ES-I3 (cell line): ENCODE measurements at regions not wholly inside any gene's neighbourhood (a gene's known extent, or its start where the extent isn't known, plus 50 kb on each side); places are given as distances from the start of the nearest gene placed in this dataset.

Experiments used
- H3K36me3 ChIP-seq: 2 replicates; pipeline ENCODE4 v1.6.1; 2013; ENCODE audit warnings: mild to moderate bottlenecking, low read length, control low read depth, moderate library complexity; ENCODE audit not compliant: insufficient read depth
- H3K4me1 ChIP-seq: 2 replicates; pipeline ENCODE4 v1.6.1; 2013; ENCODE audit warnings: mild to moderate bottlenecking, control low read depth, low read length; ENCODE audit not compliant: insufficient read depth
- H3K9ac ChIP-seq: 2 replicates; pipeline ENCODE4 v1.6.1; 2013; ENCODE audit warnings: low read depth, mild to moderate bottlenecking, low read length, moderate library complexity
- H3K9me3 ChIP-seq: 2 replicates; pipeline ENCODE4 v1.6.1; 2013; ENCODE audit warnings: mild to moderate bottlenecking, low read length, moderate library complexity; ENCODE audit not compliant: control insufficient read depth, insufficient read depth

- Histone ChIP-seq H3K4me1 (no peaks in the 10 kb centered on the region), H3K36me3 (no peaks in the 10 kb centered on the region), H3K9ac (no peak overlapping the region), H3K9me3 (peaks cover 6% of the 10 kb centered on the region)
These were observed 80.7 kb upstream of the PALS2 start for GRCh38 chr7:24492576-24492975.

DNA sequence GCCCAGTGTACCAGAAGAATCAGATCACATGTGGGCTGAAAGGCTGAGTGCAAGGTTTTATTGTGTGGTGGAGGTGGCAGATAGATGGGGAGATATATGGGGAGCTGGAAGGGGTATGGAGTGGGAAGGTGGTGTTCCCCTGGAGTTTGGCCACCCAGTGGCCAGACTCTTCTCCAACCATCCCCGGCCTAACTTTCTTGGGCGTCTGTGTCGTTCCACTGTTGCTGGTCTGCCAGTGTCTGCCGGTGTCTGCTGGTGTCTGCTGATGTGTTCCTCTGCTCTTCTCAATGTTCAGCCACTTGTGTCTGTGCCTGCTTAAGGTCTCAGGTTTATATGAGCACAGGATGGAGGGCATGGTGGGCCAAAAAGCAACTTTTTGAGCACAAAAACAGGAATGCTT is 78.4 kb upstream of the PALS2 start:
- Histone ChIP-seq H3K4me1 (no peaks in the 10 kb centered on the region), H3K36me3 (no peaks in the 10 kb centered on the region), H3K9ac (no peak overlapping the region), H3K9me3 (peaks cover 6% of the 10 kb centered on the region)

DNA sequence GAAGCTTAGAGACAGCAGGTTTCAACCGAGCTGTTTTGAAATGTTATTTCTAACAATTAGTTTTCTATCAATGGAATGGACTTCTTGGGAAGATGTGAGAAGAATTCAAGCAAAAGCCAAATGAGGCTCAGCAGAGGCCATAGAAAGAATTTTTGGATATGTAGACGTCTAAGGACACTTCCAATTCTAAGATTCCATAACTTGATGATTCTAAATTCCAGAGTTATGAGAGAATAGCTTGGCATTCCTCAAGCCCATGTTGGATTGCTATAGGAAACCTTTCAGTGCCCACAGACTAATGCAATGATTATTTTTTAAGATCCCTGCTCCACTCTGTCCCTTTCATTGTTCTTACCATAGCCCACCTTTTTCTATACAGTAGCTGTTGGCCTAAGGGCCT is 77.2 kb upstream of the PALS2 start:
- Histone ChIP-seq H3K36me3 (no peaks in the 10 kb centered on the region), H3K9me3 (peaks cover 6% of the 10 kb centered on the region), H3K4me1 (peaks cover 7% of the 10 kb centered on the region), H3K9ac (no peak overlapping the region)

GRCh38 chr7:24498439-24498838 is 74.8 kb upstream of the PALS2 start:
- Histone ChIP-seq H3K9me3 (peaks cover 6% of the 10 kb centered on the region), H3K36me3 (no peaks in the 10 kb centered on the region), H3K4me1 (peaks cover 11% of the 10 kb centered on the region), H3K9ac (no peak overlapping the region)

DNA sequence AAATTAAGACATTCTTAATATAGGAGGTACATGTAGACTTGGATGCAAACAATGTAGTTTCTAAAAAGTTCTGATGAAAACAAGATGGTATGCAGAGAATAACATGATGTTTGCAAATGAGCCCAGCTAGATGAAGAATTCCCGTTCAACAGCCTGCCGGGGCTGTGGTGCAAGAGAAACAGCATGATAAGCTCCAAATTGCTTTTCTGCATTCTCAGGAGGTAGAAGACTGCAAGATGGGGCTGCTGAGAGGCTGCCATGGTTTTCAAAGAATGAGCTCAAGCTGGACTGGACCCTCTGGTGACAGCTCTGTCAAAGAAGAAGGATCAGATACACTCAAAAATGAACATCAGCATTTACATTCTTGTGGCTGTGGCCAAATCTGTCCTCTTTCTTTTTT is 73.4 kb upstream of the PALS2 start:
- peaks cover 2% of the 10 kb centered on the region; the same call in 1 of the 2 replicates for H3K9me3 ChIP-seq
- H3K4me1 ChIP-seq, result peaks cover 12% of the 10 kb centered on the region
- no peak overlapping the region for H3K9ac ChIP-seq
- no peaks in the 10 kb centered on the region for H3K36me3 ChIP-seq

DNA sequence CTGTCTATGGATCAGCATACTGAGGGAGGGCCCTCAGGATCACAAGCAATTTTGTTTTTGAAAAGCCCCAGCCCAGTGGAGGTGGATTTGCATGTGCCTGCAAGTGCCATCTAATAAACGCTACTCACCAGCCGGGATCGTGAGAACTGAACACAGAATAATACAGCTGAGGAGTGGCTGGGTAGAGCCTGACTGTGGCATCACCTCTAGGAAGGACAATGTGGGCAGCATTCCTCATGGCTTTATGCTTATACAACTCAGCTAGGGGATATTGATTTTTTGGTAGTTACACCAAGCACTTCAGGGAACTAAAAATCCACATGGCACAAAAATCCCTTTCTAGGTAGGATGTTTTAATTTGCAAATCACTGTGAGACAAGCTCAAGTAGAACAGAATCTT is 72.7 kb upstream of the PALS2 start:
- Histone ChIP-seq H3K9me3 (no peaks in the 10 kb centered on the region), H3K9ac (no peak overlapping the region), H3K4me1 (peaks cover 12% of the 10 kb centered on the region), H3K36me3 (no peaks in the 10 kb centered on the region)

DNA sequence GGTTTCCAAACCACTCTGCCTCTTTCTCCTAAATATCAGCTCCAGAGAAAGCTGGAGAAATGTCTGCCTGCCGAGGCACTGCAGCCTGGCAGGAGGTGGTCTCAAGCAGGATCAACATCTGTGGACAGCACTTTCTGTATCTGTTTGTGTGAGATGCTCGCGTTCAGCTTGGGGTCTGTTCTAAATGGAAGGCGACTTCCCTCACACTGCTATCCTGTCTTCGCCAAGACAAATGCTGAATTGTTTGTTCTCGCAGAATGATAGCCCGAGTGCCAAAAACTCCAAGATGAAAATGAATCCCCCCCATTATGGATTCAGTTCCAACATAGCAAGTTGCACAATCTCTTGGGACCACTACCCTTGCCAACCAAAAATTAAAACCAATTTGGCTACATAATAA is 72.2 kb upstream of the PALS2 start:
- Histone ChIP-seq H3K4me1 (peaks cover 12% of the 10 kb centered on the region), H3K9ac (no peak overlapping the region), H3K36me3 (no peaks in the 10 kb centered on the region), H3K9me3 (no peaks in the 10 kb centered on the region)

DNA sequence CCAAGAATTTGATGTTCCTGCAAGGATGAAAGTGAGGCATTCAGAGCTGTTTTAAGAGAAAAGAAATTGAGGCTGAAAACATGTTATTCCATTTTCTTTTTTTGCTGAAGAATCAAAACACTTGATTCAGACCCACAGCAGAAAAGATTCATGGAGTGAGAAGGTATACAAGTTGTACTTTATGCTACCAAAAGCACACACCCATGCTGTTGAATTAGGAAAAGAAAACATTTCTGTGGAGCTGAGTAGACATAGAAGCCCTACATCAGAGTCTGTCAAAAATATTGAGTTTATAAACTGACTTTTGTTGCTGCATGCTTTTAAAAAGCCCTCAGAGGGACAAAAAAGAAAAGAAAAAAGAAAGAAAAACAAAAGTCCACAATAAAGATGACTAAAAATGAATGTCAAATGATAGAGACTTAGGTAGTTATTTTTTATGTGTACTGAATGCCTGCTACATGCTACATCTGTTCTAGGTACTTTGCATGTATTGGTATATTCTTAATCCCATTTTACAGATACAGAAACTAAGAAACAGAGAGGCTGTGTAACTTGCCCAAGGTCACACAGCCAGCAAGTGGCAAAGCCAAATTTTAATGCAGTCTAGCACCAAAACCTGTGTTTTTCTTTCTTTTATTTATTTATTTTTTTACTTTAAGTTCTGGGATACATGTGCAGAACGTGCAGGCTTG is 71.7 kb upstream of the PALS2 start:
- Histone ChIP-seq H3K9ac (no peak overlapping the region), H3K36me3 (no peaks in the 10 kb centered on the region), H3K9me3 (no peaks in the 10 kb centered on the region), H3K4me1 (peaks cover 12% of the 10 kb centered on the region)

GRCh38 chr7:24502135-24502488 is 71.1 kb upstream of the PALS2 start:
- H3K9me3 ChIP-seq, result no peaks in the 10 kb centered on the region
- H3K9ac ChIP-seq, result no peak overlapping the region
- peaks cover 12% of the 10 kb centered on the region for H3K4me1 ChIP-seq
- H3K36me3 ChIP-seq, result no peaks in the 10 kb centered on the region

DNA sequence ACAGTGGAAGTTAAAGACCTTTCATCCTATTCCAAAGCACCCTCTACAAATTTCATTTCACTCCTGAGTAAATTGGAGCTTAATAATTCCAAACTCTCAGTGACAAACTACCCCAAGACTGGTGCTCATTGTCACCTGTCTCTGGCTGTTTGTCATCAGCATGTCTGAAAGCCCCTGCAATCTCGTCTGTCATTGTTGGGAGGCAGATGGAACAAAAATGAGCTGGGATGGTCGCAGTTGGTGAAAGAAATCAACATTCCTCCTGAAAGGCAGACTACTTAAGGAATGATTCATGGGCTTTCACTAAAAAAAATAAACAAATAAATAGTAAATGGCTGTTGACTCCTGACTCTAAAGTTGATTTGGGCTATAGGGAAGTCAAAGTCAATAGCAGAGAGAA is 69.7 kb upstream of the PALS2 start:
- H3K9ac ChIP-seq, result no peak overlapping the region
- H3K36me3 ChIP-seq, result no peaks in the 10 kb centered on the region
- no peaks in the 10 kb centered on the region for H3K9me3 ChIP-seq
- H3K4me1 ChIP-seq, result peaks cover 12% of the 10 kb centered on the region

GRCh38 chr7:24504040-24504439 is 69.2 kb upstream of the PALS2 start:
- H3K36me3 ChIP-seq, result no peaks in the 10 kb centered on the region
- H3K4me1 ChIP-seq, result peaks cover 12% of the 10 kb centered on the region
- H3K9me3 ChIP-seq, result no peaks in the 10 kb centered on the region
- H3K9ac ChIP-seq, result no peak overlapping the region

DNA sequence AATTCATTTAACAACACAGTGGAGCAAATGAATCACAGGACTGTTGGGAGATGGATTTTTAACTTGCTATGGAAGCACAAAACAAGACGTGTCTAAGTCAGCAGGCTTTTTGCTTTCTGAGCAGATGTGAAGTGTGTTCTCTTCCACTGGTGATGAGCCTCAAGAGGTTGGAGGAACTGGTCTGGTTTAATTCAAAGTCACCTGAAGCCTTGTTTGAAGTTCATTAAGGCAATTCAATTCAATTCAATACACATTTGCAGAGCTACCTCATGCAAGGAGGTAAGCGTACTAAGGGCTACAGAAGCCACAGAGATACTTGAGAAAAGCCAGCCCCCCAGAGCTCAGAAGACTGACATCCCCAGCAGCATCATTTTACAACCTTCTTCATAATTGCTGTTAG is 68.4 kb upstream of the PALS2 start:
- Histone ChIP-seq H3K4me1 (peaks cover 12% of the 10 kb centered on the region), H3K9ac (no peak overlapping the region), H3K36me3 (no peaks in the 10 kb centered on the region), H3K9me3 (no peaks in the 10 kb centered on the region)

- Histone ChIP-seq H3K9ac (no peak overlapping the region), H3K9me3 (no peaks in the 10 kb centered on the region), H3K4me1 (peaks cover 6% of the 10 kb centered on the region), H3K36me3 (no peaks in the 10 kb centered on the region)
These were observed 67.3 kb upstream of the PALS2 start for GRCh38 chr7:24505968-24506367.

DNA sequence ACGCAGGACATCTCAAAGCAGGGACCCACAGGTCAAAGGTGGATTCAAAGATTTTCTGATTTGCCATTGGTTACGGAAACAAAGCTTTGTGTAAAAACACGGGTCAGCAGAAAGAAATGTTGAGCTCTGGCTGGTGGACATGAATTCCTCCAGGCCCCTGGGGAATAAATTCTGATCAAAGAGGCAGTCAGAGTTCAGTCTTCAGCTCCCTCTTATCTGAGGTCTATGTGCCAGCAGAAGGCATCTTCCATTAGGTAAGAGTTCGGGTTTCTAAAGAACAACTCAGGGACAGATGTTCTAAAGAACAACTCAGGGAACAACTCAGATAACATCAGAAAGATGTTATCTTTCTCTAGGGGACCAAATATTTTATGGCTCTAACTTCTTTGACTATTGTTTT is 64.9 kb upstream of the PALS2 start:
- H3K9ac ChIP-seq, result no peak overlapping the region
- no peaks in the 10 kb centered on the region for H3K9me3 ChIP-seq
- peaks cover 2% of the 10 kb centered on the region for H3K4me1 ChIP-seq

DNA sequence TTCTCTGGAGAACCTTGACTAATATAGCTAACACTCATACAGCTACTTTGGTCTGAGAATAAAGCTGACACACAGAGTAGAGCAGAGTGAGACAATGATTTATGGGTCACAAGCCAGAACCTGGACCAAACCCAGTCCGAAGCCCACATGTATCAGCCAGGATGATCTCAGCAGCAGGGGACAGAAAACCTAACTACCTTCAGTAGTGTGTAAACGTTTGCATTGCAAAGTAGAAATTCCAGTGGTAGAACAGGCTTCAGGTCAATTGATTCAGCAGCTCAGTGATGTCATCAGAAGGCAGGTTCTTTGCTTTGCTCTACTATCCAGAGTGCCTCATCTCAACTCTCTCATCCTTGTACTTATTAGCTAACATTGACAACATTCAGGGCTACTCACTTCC is 62.5 kb upstream of the PALS2 start:
- Histone ChIP-seq H3K9ac (no peak overlapping the region), H3K9me3 (no peaks in the 10 kb centered on the region; the same call in none of the 2 replicates), H3K4me1 (no peaks in the 10 kb centered on the region; the same call in 1 of the 2 replicates), H3K36me3 (no peaks in the 10 kb centered on the region)

More for the DNA sequence above, 64.9 kb upstream of the PALS2 start:
- no peaks in the 10 kb centered on the region for H3K36me3 ChIP-seq

GRCh38 chr7:24517166-24517565 is 56.1 kb upstream of the PALS2 start:
- Histone ChIP-seq H3K4me1 (peaks cover 10% of the 10 kb centered on the region), H3K9ac (no peak overlapping the region), H3K36me3 (no peaks in the 10 kb centered on the region), H3K9me3 (no peaks in the 10 kb centered on the region; the same call in none of the 2 replicates)
